GM04504 (cell line): ENCODE measurements at regions not wholly inside any gene's neighbourhood (a gene's known extent, or its start where the extent isn't known, plus 50 kb on each side); places are given as distances from the start of the nearest gene placed in this dataset.
A peak's percentile ranks its signal among the peaks of the same experiment; 100 is the strongest.
"Not testable (repeated sequence)": the region's sequence is repeated elsewhere in the genome, so short reads cannot be mapped to it uniquely, and the experiment has no call there.

ENCODE experiments used
- DNase-seq: peaks from one replicate; pipeline ENCODE4 v3.0.0-alpha.2; 2012; ENCODE audit warnings: low read depth

- DNase-seq, result peak; percentile 24
These were observed 53.1 kb upstream of the HMCN1 start for GRCh38 chr1:185681034-185681633.

DNA sequence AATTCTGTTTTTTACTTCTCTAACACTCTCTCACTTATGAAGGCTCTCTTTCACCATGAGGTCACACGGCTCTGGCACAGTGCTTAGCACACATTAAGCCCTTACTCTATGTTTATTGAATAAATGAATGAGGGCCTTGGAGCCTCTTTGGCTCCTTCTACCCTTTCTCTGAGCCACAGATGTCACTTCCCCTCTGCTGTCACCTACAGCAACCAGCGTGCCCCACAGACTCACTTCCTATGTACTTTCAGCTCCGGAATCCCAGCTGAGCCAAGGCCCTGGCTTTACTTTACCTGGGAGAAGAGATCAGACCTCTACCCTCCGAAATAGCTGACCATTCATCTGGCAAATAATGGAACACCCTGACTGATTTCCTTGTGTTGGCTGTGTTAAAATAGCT is 53.7 kb upstream of the HMCN1 start:
- no peak for DNase-seq

- DNase-seq, result no peak
These were observed 55.0 kb upstream of the HMCN1 start for GRCh38 chr1:185679220-185679619.

DNA sequence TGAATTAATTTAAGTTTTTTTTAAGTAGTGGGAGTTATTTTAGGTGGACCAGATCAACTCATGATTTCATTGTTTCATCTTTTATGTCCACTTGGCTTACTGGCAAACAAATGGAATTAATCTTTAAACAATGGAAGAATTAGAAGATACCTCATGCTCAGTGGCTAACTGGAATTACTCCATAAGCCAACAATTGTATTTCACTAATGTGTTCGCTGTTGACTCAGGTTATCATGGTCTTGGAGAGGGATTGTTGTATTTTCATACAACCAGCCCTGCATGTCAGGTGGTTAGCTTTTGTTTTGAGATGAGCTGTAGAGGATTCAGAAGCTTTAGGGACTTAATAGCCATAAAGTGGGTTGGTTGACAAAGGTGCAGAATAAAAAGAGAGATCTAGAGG is 57.2 kb upstream of the HMCN1 start:
- DNase-seq, result no peak

DNA sequence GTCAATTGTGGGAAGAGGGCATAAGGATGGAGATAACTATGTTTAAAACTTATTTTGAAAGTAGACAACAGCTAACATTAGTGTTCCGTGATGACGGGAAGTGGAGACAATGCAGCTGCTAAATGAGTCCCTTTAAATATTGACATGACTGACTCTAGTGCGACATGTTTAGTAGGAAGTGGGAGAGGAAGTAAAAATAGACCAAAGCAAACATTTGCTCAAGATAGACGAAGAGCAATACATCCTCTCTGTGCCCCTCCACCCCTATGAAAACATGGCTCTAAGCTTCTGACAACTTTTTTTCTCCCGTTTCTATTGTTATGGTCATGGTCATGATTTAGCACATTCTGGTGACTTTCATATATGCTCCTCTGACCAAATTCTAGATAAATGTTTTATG is 60.0 kb upstream of the HMCN1 start:
- no peak for DNase-seq

GRCh38 chr1:185672719-185673360 is 61.4 kb upstream of the HMCN1 start:
- no peak for DNase-seq

DNA sequence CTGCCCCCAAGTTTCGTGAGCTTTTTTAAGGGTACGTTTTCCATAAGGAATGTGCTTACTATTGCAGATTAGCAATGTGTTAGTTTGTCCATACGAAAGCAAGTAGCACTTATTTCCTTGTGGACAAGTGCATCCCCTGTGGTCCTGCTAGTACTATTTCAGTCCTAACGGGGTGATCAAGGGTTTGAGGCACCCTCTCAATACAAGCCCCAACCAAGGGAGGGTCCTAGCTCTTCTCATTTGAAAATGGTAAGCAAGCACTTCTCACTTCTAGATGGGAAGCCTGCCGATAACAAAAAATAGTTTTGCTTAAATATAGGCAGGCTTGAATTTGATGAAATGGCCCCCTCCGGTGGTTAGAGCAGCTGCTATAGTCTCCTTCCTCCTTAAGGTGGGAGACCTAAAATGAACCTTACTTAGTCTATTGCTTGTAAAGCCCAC is 64.0 kb upstream of the HMCN1 start:
- DNase-seq, result no peak

GRCh38 chr1:185668013-185668412 is 66.2 kb upstream of the HMCN1 start:
- no peak for DNase-seq

GRCh38 chr1:185666582-185666981 is 67.6 kb upstream of the HMCN1 start:
- DNase-seq, result no peak

- DNase-seq, result no peak
These were observed 70.4 kb upstream of the HMCN1 start for GRCh38 chr1:185663771-185664296.

GRCh38 chr1:185663332-185663731 is 70.9 kb upstream of the HMCN1 start:
- DNase-seq, result no peak

GRCh38 chr1:185661971-185662370 is 72.2 kb upstream of the HMCN1 start:
- no peak for DNase-seq

- no peak for DNase-seq
These were observed 77.5 kb upstream of the HMCN1 start for GRCh38 chr1:185656663-185657062.

DNA sequence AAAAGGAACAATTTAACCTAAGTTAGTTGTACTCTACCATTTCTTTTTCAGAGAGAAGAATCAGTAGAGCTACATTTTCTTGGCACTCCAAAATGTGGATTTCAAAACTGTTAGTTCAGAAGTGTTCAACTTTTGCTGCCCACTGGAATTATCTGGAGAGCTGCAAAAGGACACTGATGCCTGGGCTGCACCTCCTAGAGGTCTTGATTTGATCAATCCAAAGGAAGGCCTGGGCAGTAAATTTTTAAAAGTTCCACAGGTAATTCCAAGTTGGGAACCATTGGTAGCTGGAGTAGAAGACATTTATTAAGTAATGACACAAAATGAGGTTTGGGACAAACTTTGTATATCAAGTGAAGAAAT is 79.3 kb upstream of the HMCN1 start:
- no peak for DNase-seq

DNA sequence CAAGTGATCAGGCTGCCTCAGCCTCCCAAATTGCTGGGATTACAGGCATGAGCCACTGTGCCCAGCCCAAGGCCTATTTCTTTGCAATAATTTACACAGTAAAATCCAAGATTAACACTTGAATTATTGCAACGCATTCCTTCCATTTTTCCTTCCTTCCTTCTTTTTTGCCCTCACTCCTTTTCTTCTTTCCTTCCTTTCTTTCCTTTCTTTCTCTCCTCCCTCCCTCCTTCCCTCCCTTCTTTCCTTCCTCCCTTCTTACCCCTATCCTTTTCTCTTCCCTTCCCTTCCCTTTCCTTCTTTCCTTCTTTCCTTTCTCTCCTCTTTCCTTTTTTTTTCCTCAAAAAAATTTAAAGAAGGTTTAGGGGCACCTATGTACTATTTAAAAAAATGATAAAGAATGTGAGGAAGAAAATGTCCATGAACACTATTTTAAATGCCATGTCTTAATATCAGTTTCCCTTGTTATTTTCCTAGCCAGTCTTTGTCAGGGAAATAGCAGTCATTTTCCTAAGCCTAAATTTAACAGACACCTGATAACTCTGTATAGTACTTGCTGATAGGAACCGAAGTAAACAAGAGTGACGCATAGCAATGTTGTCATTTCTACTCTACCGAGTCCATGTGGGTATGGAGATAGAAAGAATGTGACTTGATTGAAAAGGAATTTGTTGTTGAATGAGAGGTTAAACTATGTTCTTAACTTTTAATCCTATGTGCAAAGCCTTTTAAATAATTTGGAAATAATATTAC is 79.8 kb upstream of the HMCN1 start:
- DNase-seq, result no peak

DNA sequence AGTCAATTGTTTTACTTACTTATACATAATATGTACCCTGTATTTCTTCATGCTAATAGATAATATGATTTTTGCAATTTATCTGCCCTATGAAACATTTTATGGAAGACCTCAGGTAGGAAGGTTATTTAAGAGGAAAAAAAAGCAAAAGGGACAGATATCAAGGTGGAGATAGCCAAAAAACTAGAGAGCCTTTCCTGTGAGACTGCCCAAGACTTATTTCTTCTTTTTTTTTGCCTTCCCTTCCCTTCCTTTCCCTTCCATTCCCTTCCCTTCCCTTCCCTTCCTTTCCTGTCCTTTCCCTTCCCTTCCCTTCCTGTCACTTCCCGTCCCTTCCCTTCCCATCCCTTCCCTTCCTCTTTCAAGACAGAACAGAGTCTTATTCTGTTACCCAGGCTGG is 80.6 kb upstream of the HMCN1 start:
- DNase-seq, result no peak

DNA sequence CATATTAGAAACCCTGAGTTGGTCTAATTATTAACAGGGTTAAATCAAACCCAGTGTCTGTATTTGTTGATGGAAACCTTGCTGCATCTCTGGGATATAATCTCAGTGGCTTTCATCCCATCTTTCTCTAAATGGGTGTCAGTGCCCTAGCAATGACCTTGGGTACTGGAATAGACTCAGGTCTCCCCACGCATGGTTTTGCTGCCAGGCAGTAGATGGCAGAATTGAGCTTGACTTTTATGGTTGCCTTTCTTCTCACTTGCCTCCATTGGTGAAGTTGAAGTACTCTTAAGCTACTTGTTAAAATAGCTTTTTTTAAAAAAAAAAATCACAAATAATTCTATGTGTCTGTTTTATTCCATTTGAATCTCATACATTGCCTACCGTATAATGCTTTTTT is 81.8 kb upstream of the HMCN1 start:
- no peak for DNase-seq

- DNase-seq, result no peak
These were observed 83.5 kb upstream of the HMCN1 start for GRCh38 chr1:185650602-185651230.

- DNase-seq, result no peak
These were observed 85.2 kb upstream of the HMCN1 start for GRCh38 chr1:185648858-185649589.

- not testable (repeated sequence) for DNase-seq
These were observed 86.5 kb upstream of the HMCN1 start for GRCh38 chr1:185647597-185648267.

DNA sequence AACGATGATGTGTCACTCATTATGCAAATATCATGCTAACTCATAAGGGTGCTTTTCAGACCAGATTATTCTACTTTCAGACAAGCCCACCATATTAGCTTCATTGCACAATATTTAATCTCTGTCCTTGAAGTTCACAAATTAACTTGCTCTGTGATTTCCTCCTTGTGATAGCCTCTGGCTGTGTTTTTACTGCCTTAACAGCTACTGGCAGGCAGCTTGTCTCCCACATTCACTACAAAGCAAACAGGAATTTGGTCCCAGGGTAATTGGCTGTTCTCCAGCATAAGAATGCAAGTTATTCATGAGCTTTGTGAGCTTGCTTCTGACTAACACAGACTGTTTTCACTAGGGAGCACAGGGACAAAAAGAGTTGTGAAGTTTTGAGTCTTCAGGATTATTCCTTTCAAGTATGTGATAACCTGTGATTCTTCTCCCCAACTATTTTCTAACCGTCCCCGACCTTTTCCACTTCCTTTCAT is 87.9 kb upstream of the HMCN1 start:
- DNase-seq, result peak; percentile 97
